ENCODE measurements at regions not wholly inside any gene's neighbourhood (a gene's known extent, or its start where the extent isn't known, plus 50 kb on each side); places are given as distances from the start of the nearest gene placed in this dataset.

GRCh38 chr14:86527312-86527711, 997.4 kb downstream of the FLRT2 start:
- DNase-seq (ENCODE audit: low read depth), result no peak

- DNase-seq (ENCODE audit: low read depth), result no peak
These were observed 995.7 kb downstream of the FLRT2 start for GRCh38 chr14:86525673-86526072.

GRCh38 chr14:86521843-86522242, 991.9 kb downstream of the FLRT2 start:
- no peak for DNase-seq (ENCODE audit: low read depth)

GRCh38 chr14:86521031-86521730, 991.2 kb downstream of the FLRT2 start:
- no peak for DNase-seq (ENCODE audit: low read depth)

GRCh38 chr14:86518298-86518697, 988.4 kb downstream of the FLRT2 start:
- DNase-seq (ENCODE audit: low read depth), result no peak

- DNase-seq (ENCODE audit: low read depth), result no peak
These were observed 985.3 kb downstream of the FLRT2 start for GRCh38 chr14:86515195-86515594.

GRCh38 chr14:86513564-86513963, 983.6 kb downstream of the FLRT2 start:
- DNase-seq (ENCODE audit: low read depth), result no peak

- DNase-seq (ENCODE audit: low read depth), result no peak
These were observed 983.1 kb downstream of the FLRT2 start for GRCh38 chr14:86513056-86513455.

GRCh38 chr14:86510491-86510890, 980.5 kb downstream of the FLRT2 start:
- no peak for DNase-seq (ENCODE audit: low read depth)

GRCh38 chr14:86505808-86506207, 975.9 kb downstream of the FLRT2 start:
- no peak for DNase-seq (ENCODE audit: low read depth)

GRCh38 chr14:86501611-86502010, 971.7 kb downstream of the FLRT2 start:
- no peak for DNase-seq (ENCODE audit: low read depth)

GRCh38 chr14:86491743-86492142, 961.8 kb downstream of the FLRT2 start:
- no peak for DNase-seq (ENCODE audit: low read depth)

GRCh38 chr14:86481104-86481503, 951.2 kb downstream of the FLRT2 start:
- DNase-seq (ENCODE audit: low read depth), result peak; percentile 24

- DNase-seq (ENCODE audit: low read depth), result no peak
These were observed 934.4 kb downstream of the FLRT2 start for GRCh38 chr14:86464341-86464740.

- peak; percentile 46 for DNase-seq (ENCODE audit: low read depth)
These were observed 932.3 kb downstream of the FLRT2 start for GRCh38 chr14:86462193-86462753.

GRCh38 chr14:86457481-86458135, 927.7 kb downstream of the FLRT2 start:
- no peak for DNase-seq (ENCODE audit: low read depth)

GRCh38 chr14:86450085-86450484, 920.1 kb downstream of the FLRT2 start:
- no peak for DNase-seq (ENCODE audit: low read depth)

GRCh38 chr14:86442135-86442534, 912.2 kb downstream of the FLRT2 start:
- DNase-seq (ENCODE audit: low read depth), result no peak

- no peak for DNase-seq (ENCODE audit: low read depth)
These were observed 900.9 kb downstream of the FLRT2 start for GRCh38 chr14:86430853-86431252.

- DNase-seq (ENCODE audit: low read depth), result no peak
These were observed 893.3 kb downstream of the FLRT2 start for GRCh38 chr14:86423214-86423613.

- DNase-seq (ENCODE audit: low read depth), result no peak
These were observed 890.2 kb downstream of the FLRT2 start for GRCh38 chr14:86420131-86420530.

- no peak for DNase-seq (ENCODE audit: low read depth)
These were observed 884.2 kb downstream of the FLRT2 start for GRCh38 chr14:86414146-86414545.

- DNase-seq (ENCODE audit: low read depth), result no peak
These were observed 875.2 kb downstream of the FLRT2 start for GRCh38 chr14:86404989-86405649.
